CD4-positive, alpha-beta T cell (primary cell): ENCODE measurements at regions not wholly inside any gene's neighbourhood (a gene's known extent, or its start where the extent isn't known, plus 50 kb on each side); places are given as distances from the start of the nearest gene placed in this dataset.

Experiments
- ATAC-seq: fragments of 200-7000 bp; cut with Tn5 transposase; one replicate; pipeline ENCODE4 v1.10.0; 2022; ENCODE audit warnings: mild to moderate bottlenecking; ENCODE audit not compliant: poor library complexity
- CTCF ChIA-PET: fragments of 350-600 bp; sonication (Branson Sonifier 250); formaldehyde crosslinking; loops from one replicate; lab custom pipeline; 2021; ENCODE audit warnings: antibody characterized with exemption, inconsistent platforms; lab: Charles Lee
- POLR2A ChIA-PET: fragments of 350-600 bp; sonication (Branson Sonifier 250); formaldehyde crosslinking; loops from one replicate; lab custom pipeline; 2021; ENCODE audit warnings: antibody characterized with exemption, inconsistent platforms; lab: Charles Lee
- DNase-seq, 14 experiments: peaks; one replicate each; pipeline ENCODE4 v3.0.0-alpha.2; 2013 to 2020; ENCODE audit warnings: mixed read lengths in 2 of 14
- H3K27ac ChIP-seq, 2 donors: one replicate each; pipeline versions ENCODE4 v1.5.1 to v1.7.0; 2013; ENCODE audit warnings: low read length in 2 of 2, low read depth in 1 of 2, mild to moderate bottlenecking in 1 of 2
- H3K27me3 ChIP-seq, 2 experiments: 1 replicate in 1 of 2; 2 replicates in 1 of 2; pipeline versions ENCODE4 v1.6.1 to v1.7.0; 2013; ENCODE audit warnings: low read length in 2 of 2, control low read depth in 1 of 2, mild to moderate bottlenecking in 1 of 2, moderate library complexity in 1 of 2; ENCODE audit not compliant: insufficient read depth in 2 of 2, control insufficient read depth in 1 of 2
- H3K36me3 ChIP-seq: one replicate; pipeline ENCODE4 v1.6.1; 2013; ENCODE audit warnings: low read length, control low read depth; ENCODE audit not compliant: insufficient read depth
- H3K4me1 ChIP-seq: one replicate; pipeline ENCODE4 v1.6.1; 2013; ENCODE audit warnings: low read length, control low read depth; ENCODE audit not compliant: insufficient read depth
- H3K4me3 ChIP-seq: one replicate; pipeline ENCODE4 v1.5.1; 2013; ENCODE audit warnings: mild to moderate bottlenecking, low read length, moderate library complexity
- H3K9me3 ChIP-seq, 2 experiments: 1 replicate in 1 of 2; 2 replicates in 1 of 2; pipeline versions ENCODE4 v1.6.1 to v1.7.0; 2013; ENCODE audit warnings: low read length in 2 of 2, mild to moderate bottlenecking in 2 of 2, control low read depth in 1 of 2, moderate library complexity in 1 of 2; ENCODE audit not compliant: control insufficient read depth in 1 of 2, insufficient read depth in 1 of 2
- H3K27ac Mint-ChIP-seq: one replicate; pipeline ENCODE4 v1.8.0; 2020; ENCODE audit warnings: mixed read lengths
- H3K27me3 Mint-ChIP-seq: one replicate; pipeline ENCODE4 v1.8.0; 2021; ENCODE audit warnings: mixed read lengths
- H3K36me3 Mint-ChIP-seq: one replicate; pipeline ENCODE4 v1.8.0; 2021; ENCODE audit warnings: low read depth, mixed read lengths
- H3K4me1 Mint-ChIP-seq: one replicate; pipeline ENCODE4 v1.8.0; 2021; ENCODE audit warnings: low read depth, mixed read lengths
- H3K4me3 Mint-ChIP-seq: one replicate; pipeline ENCODE4 v1.8.0; 2020; ENCODE audit warnings: mild to moderate bottlenecking, mixed read lengths
- H3K9me3 Mint-ChIP-seq: one replicate; pipeline ENCODE4 v1.8.0; 2020; ENCODE audit warnings: mixed read lengths
- intact Hi-C, 2 experiments: fragments of 100-400 bp; cut with DNase I in 1 of 2; cut with micrococcal nuclease in 1 of 2; formaldehyde crosslinking; loops; one replicate each; pipeline versions ENCODE4 v1.15.1 to v1.9.0; 2023 to 2025; cut with DNase I, micrococcal nuclease
- TF ChIP-seq, protein P1 (sequence below): fragments of 200-600 bp; IDR thresholded peaks from one replicate; pipeline ENCODE4 v1.8.0; 2022; ENCODE audit warnings: antibody characterized with exemption, mild to moderate bottlenecking

DNA sequence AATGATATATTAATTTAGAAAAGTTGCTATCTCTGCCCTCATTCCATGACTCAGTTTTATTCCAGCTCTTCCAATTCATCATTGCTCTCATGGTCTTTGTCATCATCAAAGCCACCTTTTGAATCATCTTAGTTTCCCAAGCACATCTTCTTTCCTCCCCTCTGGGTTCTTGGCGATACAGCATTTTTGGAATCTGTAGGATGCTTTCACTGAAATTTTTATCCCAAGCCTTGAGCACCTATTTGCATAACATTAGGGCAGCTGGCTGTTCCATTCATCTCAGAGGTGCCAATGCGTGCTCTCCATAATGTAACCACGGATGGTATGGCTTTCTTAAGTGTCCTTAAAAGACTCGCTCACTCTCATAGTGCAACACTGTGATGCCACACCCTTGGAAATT, 100.4 kb downstream of the SNX5 start:
- intact Hi-C loops = no loop called here
- CTCF ChIA-PET = no interaction called here
- TF ChIP-seq, protein P1, sequence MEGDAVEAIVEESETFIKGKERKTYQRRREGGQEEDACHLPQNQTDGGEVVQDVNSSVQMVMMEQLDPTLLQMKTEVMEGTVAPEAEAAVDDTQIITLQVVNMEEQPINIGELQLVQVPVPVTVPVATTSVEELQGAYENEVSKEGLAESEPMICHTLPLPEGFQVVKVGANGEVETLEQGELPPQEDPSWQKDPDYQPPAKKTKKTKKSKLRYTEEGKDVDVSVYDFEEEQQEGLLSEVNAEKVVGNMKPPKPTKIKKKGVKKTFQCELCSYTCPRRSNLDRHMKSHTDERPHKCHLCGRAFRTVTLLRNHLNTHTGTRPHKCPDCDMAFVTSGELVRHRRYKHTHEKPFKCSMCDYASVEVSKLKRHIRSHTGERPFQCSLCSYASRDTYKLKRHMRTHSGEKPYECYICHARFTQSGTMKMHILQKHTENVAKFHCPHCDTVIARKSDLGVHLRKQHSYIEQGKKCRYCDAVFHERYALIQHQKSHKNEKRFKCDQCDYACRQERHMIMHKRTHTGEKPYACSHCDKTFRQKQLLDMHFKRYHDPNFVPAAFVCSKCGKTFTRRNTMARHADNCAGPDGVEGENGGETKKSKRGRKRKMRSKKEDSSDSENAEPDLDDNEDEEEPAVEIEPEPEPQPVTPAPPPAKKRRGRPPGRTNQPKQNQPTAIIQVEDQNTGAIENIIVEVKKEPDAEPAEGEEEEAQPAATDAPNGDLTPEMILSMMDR = no peak

DNA sequence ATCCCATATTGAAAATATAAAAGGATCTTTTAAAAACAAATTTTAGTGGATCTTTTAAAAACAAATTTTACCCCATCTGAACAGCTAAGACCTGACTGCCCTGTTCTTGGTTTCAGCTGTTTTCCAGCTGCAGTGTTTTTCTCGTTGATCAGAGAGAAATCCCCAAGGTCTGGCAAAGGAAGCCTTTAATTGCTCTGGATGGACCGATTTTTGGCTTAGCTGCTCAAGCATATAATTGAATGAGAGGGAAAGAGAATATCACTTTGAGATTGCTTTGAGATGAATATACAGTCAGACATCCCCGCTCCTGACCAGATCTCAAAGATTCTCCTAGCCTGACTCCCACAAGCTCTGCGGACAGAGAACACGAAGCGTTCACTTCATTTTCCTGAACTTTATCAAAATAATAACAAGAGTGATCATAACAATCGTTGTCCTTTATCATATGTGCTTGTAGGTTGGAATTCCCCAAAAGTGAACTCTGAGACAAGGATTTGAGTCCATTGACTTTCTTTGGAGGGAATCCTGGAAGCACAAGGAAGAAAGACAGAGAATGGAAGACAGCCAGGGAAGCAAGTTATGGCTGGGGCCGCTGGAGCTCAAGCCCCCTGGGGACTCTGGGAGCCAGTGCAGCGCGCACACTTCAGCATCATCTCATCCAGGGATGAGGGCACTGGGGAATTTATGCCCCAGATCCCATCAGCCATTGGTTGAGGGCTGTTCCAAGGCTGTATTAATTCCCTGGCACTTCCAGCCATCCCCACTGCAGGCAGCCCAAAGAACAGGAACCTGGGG, 101.3 kb downstream of the SNX5 start:
- Histone ChIP-seq H3K27ac (no peak overlapping the region), H3K4me3 (no peak overlapping the region), H3K36me3 (no peaks in the 10 kb centered on the region), H3K9me3 (no peaks in the 10 kb centered on the region), H3K27me3 (peaks cover 2 to 12% of the 10 kb centered on the region in 2 experiments), H3K4me1 (peaks cover 2% of the 10 kb centered on the region)
- ATAC-seq (no peak), DNase-seq (no peak)
- intact Hi-C loops = no loop called here
- peaks cover 7% of the 10 kb centered on the region for H3K4me1 Mint-ChIP-seq
- H3K36me3 Mint-ChIP-seq = no peaks in the 10 kb centered on the region
- CTCF ChIA-PET = no interaction called here
- peaks cover 8% of the 10 kb centered on the region for H3K27me3 Mint-ChIP-seq
- no peak overlapping the region for H3K27ac Mint-ChIP-seq
- H3K9me3 Mint-ChIP-seq = no peaks in the 10 kb centered on the region
- POLR2A ChIA-PET = interaction anchor here (0.8 kb wide), 1 partner anchor 10 kb away, joined by 3 read pairs; no protein-coding TSS in a partner anchor
- H3K4me3 Mint-ChIP-seq = no peak overlapping the region
- TF ChIP-seq, protein P1 = no peak

More for the DNA sequence above, 100.4 kb downstream of the SNX5 start:
- Histone ChIP-seq H3K27me3 (peaks cover 2 to 8% of the 10 kb centered on the region in 2 experiments), H3K27ac (no peak overlapping the region), H3K9me3 (no peaks in the 10 kb centered on the region), H3K4me3 (no peak overlapping the region), H3K36me3 (no peaks in the 10 kb centered on the region), H3K4me1 (peaks cover 5% of the 10 kb centered on the region)
- Mint-ChIP-seq H3K4me1 (peaks cover 11% of the 10 kb centered on the region), H3K9me3 (no peaks in the 10 kb centered on the region), H3K4me3 (no peak overlapping the region), H3K27me3 (peaks cover 4% of the 10 kb centered on the region), H3K36me3 (no peaks in the 10 kb centered on the region), H3K27ac (no peak overlapping the region)
- POLR2A ChIA-PET = no interaction called here
- ATAC-seq (no peak), DNase-seq (no peak)

DNA sequence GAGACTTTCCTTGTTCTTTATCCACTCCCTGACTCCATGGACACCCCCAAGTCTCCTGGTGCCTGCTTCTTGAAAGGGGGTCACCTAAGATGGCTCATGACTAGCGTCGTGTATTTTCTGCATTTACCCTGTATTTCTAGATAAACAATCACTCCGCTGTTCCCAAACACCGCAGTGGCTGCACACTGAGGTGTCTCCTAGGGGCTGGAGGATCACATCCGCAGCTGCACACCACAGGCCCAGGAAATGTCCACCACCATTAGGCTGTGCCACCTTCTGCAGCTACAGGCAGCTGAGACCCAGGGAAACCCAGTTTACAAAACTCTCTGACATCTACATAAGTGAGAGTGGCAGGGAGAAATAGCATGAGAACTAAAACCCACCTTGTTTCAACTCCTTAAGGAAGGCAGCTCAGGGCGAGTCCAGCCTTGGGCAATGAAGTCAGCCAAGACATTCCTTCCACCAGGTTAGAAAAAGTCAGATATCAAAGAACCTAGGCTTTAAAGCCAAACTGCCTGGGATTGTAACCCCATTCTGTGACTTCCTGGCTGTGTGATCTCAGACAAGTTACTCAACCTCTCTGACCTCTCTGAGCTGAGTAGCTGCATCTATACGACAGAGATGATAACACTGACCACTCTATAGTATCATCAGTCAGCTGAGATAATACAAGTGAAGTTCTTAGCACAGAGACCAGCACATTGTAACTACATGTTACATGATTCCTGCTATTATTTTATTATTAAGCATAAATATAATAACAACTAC, 102.2 kb downstream of the SNX5 start:
- Histone ChIP-seq H3K36me3 (no peaks in the 10 kb centered on the region), H3K4me3 (no peak overlapping the region), H3K9me3 (no peaks in the 10 kb centered on the region), H3K4me1 (no peaks in the 10 kb centered on the region), H3K27ac (no peak overlapping the region), H3K27me3 (peaks cover 2 to 12% of the 10 kb centered on the region in 2 experiments)
- Mint-ChIP-seq H3K27me3 (peaks cover 12% of the 10 kb centered on the region), H3K36me3 (no peaks in the 10 kb centered on the region), H3K4me1 (peaks cover 6% of the 10 kb centered on the region), H3K27ac (no peak overlapping the region), H3K4me3 (no peak overlapping the region), H3K9me3 (no peaks in the 10 kb centered on the region)
- ChIA-PET CTCF (no interaction called here), POLR2A (interaction anchor here (0.8 kb wide), 1 partner anchor 10 kb away, joined by 3 read pairs; no protein-coding TSS in a partner anchor)
- intact Hi-C loops = no loop called here
- TF ChIP-seq, protein P1 = no peak
- DNase-seq (no peak), ATAC-seq (no peak)
